Pons (tissue), 1 donor: ENCODE measurements at regions not wholly inside any gene's neighbourhood (a gene's known extent, or its start where the extent isn't known, plus 50 kb on each side); places are given as distances from the start of the nearest gene placed in this dataset.
"Not testable (repeated sequence)": the region's sequence is repeated elsewhere in the genome, so short reads cannot be mapped to it uniquely, and the experiment has no call there.

Experiments used
- DNase-seq: peaks from one replicate; pipeline ENCODE4 v3.0.0-alpha.2; 2016; ENCODE audit warnings: low spot score

GRCh38 chr13:44711706-44712105 lies 135.6 kb upstream of the TSC22D1 start:
- no peak for DNase-seq

GRCh38 chr13:44710576-44710975 lies 134.4 kb upstream of the TSC22D1 start:
- DNase-seq = no peak

GRCh38 chr13:44704811-44705210 lies 128.7 kb upstream of the TSC22D1 start:
- not testable (repeated sequence) for DNase-seq

GRCh38 chr13:44703371-44703770 lies 127.2 kb upstream of the TSC22D1 start:
- no peak for DNase-seq

- DNase-seq = peak; percentile 91
Measured at GRCh38 chr13:44698066-44698465, 121.9 kb upstream of the TSC22D1 start.

GRCh38 chr13:44697058-44697457 lies 120.9 kb upstream of the TSC22D1 start:
- peak; percentile 31 for DNase-seq

- DNase-seq = no peak
Measured at GRCh38 chr13:44695520-44695919, 119.4 kb upstream of the TSC22D1 start.

- DNase-seq = no peak
Measured at GRCh38 chr13:44694842-44695241, 118.7 kb upstream of the TSC22D1 start.

- DNase-seq = no peak
Measured at GRCh38 chr13:44694291-44694690, 118.2 kb upstream of the TSC22D1 start.

- no peak for DNase-seq
Measured at GRCh38 chr13:44693156-44693764, 117.1 kb upstream of the TSC22D1 start.

- no peak for DNase-seq
Measured at GRCh38 chr13:44692173-44692713, 116.1 kb upstream of the TSC22D1 start.

GRCh38 chr13:44690376-44690775 lies 114.2 kb upstream of the TSC22D1 start:
- DNase-seq = no peak

- DNase-seq = no peak
Measured at GRCh38 chr13:44688652-44689051, 112.5 kb upstream of the TSC22D1 start.

GRCh38 chr13:44686531-44686934 lies 110.4 kb upstream of the TSC22D1 start:
- no peak for DNase-seq

- DNase-seq = no peak
Measured at GRCh38 chr13:44685641-44686040, 109.5 kb upstream of the TSC22D1 start.

- not testable (repeated sequence) for DNase-seq
Measured at GRCh38 chr13:44682416-44682815, 106.3 kb upstream of the TSC22D1 start.

GRCh38 chr13:44680746-44681355 lies 104.7 kb upstream of the TSC22D1 start:
- DNase-seq = no peak

- DNase-seq = no peak
Measured at GRCh38 chr13:44679597-44679996, 103.5 kb upstream of the TSC22D1 start.

GRCh38 chr13:44678197-44678596 lies 102.1 kb upstream of the TSC22D1 start:
- no peak for DNase-seq

GRCh38 chr13:44676534-44676933 lies 100.4 kb upstream of the TSC22D1 start:
- DNase-seq = no peak

GRCh38 chr13:44669534-44669933 lies 93.4 kb upstream of the TSC22D1 start:
- no peak for DNase-seq

- DNase-seq = no peak
Measured at GRCh38 chr13:44668688-44669087, 92.6 kb upstream of the TSC22D1 start.

- no peak for DNase-seq
Measured at GRCh38 chr13:44667943-44668342, 91.8 kb upstream of the TSC22D1 start.

GRCh38 chr13:44666538-44666937 lies 90.4 kb upstream of the TSC22D1 start:
- not testable (repeated sequence) for DNase-seq
